Activated CD8-positive, alpha-beta T cell treated with anti-CD3 and anti-CD28 coated beads, Interleukin-2, amount 10 ng/mL, durations not matched to agents 7 days and 5 days (primary cell): ENCODE measurements at regions not wholly inside any gene's neighbourhood (a gene's known extent, or its start where the extent isn't known, plus 50 kb on each side); places are given as distances from the start of the nearest gene placed in this dataset.

Source experiments
- ATAC-seq: fragments of 150-1000 bp; cut with Tn5 transposase; one replicate; pipeline ENCODE4 v1.10.0; 2021; ENCODE audit warnings: moderate library complexity
- CTCF ChIA-PET: fragments of 350-600 bp; sonication (Branson Sonifier 250); formaldehyde crosslinking; loops from one replicate; lab custom pipeline; 2021; ENCODE audit warnings: antibody characterized with exemption; lab: Charles Lee
- POLR2A ChIA-PET: fragments of 350-600 bp; sonication (Branson Sonifier 250); formaldehyde crosslinking; loops from one replicate; lab custom pipeline; 2021; ENCODE audit warnings: antibody characterized with exemption; lab: Charles Lee
- DNase-seq: peaks from one replicate; pipeline ENCODE4 v3.0.0-alpha.2; 2020
- H3K27ac Mint-ChIP-seq: one replicate; pipeline ENCODE4 v1.8.0; 2021; ENCODE audit warnings: mild to moderate bottlenecking, mixed read lengths
- H3K27me3 Mint-ChIP-seq: one replicate; pipeline ENCODE4 v1.8.0; 2021; ENCODE audit warnings: low read depth, mixed read lengths
- H3K36me3 Mint-ChIP-seq: one replicate; pipeline ENCODE4 v1.8.0; 2021; ENCODE audit warnings: low read depth, mixed read lengths
- H3K4me1 Mint-ChIP-seq: one replicate; pipeline ENCODE4 v1.8.0; 2021; ENCODE audit warnings: low read depth, mixed read lengths
- H3K4me3 Mint-ChIP-seq: one replicate; pipeline ENCODE4 v1.8.0; 2021; ENCODE audit warnings: mild to moderate bottlenecking, mixed read lengths
- H3K9me3 Mint-ChIP-seq: one replicate; pipeline ENCODE4 v1.8.0; 2022; ENCODE audit warnings: mixed read lengths; ENCODE audit not compliant: insufficient read depth

- H3K27ac Mint-ChIP-seq: no peak overlapping the region
- POLR2A ChIA-PET: no interaction called here
- DNase-seq (no peak), ATAC-seq (no peak)
- no peak overlapping the region for H3K4me3 Mint-ChIP-seq
- CTCF ChIA-PET: no interaction called here
- H3K4me1 Mint-ChIP-seq: no peaks in the 10 kb centered on the region
- H3K9me3 Mint-ChIP-seq: no peaks in the 10 kb centered on the region
- H3K36me3 Mint-ChIP-seq: no peaks in the 10 kb centered on the region
- peaks cover 2% of the 10 kb centered on the region for H3K27me3 Mint-ChIP-seq
These were observed 251.2 kb downstream of the C12orf42 start for GRCh38 chr12:103244596-103244995.

- no peaks in the 10 kb centered on the region for H3K27me3 Mint-ChIP-seq
- H3K9me3 Mint-ChIP-seq: no peaks in the 10 kb centered on the region
- no peak overlapping the region for H3K27ac Mint-ChIP-seq
- no peaks in the 10 kb centered on the region for H3K4me1 Mint-ChIP-seq
- H3K36me3 Mint-ChIP-seq: no peaks in the 10 kb centered on the region
- ChIA-PET CTCF (no interaction called here), POLR2A (no interaction called here)
- no peak for DNase-seq
- H3K4me3 Mint-ChIP-seq: no peak overlapping the region
- ATAC-seq: no peak
These were observed 248.2 kb downstream of the C12orf42 start for GRCh38 chr12:103247531-103247930.

GRCh38 chr12:103249607-103250006 is 246.2 kb downstream of the C12orf42 start:
- no peak for DNase-seq
- H3K36me3 Mint-ChIP-seq: no peaks in the 10 kb centered on the region
- ChIA-PET POLR2A (no interaction called here), CTCF (no interaction called here)
- no peaks in the 10 kb centered on the region for H3K27me3 Mint-ChIP-seq
- H3K9me3 Mint-ChIP-seq: no peaks in the 10 kb centered on the region
- H3K4me3 Mint-ChIP-seq: no peak overlapping the region
- ATAC-seq: no peak
- H3K4me1 Mint-ChIP-seq: no peaks in the 10 kb centered on the region
- H3K27ac Mint-ChIP-seq: no peak overlapping the region

GRCh38 chr12:103250487-103250886 is 245.3 kb downstream of the C12orf42 start:
- H3K27ac Mint-ChIP-seq: no peak overlapping the region
- DNase-seq (no peak), ATAC-seq (no peak)
- ChIA-PET CTCF (no interaction called here), POLR2A (no interaction called here)
- H3K27me3 Mint-ChIP-seq: no peaks in the 10 kb centered on the region
- H3K9me3 Mint-ChIP-seq: no peaks in the 10 kb centered on the region
- no peaks in the 10 kb centered on the region for H3K36me3 Mint-ChIP-seq
- no peaks in the 10 kb centered on the region for H3K4me1 Mint-ChIP-seq
- no peak overlapping the region for H3K4me3 Mint-ChIP-seq
